Lower leg skin (tissue), 4 donors: ENCODE measurements at regions not wholly inside any gene's neighbourhood (a gene's known extent, or its start where the extent isn't known, plus 50 kb on each side); places are given as distances from the start of the nearest gene placed in this dataset.

Source experiments
- DNase-seq, 2 donors: peaks; one replicate each; pipeline ENCODE4 v3.0.0-alpha.2; 2019; ENCODE audit warnings: low spot score in 2 of 2
- H3K4me3 ChIP-seq: fragments of 200-600 bp; sonication (generic); 2 replicates; pipeline ENCODE4 v1.5.1; 2017; ENCODE audit warnings: mild to moderate bottlenecking, low read depth; ENCODE audit not compliant: poor library complexity, severe bottlenecking
- POLR2A ChIP-seq, 2 donors: fragments of 450-650 bp; IDR thresholded peaks; one replicate each; pipeline ENCODE4 v1.6.1; 2016 to 2017; ENCODE audit warnings: antibody characterized with exemption in 2 of 2, mild to moderate bottlenecking in 1 of 2, moderate library complexity in 1 of 2
- WGBS, 2 donors: methylation state at CpG; one replicate each; pipeline ENCODE4 v1.1.5; 2018; 5-methylcytosine and 5-hydroxymethylcytosine counted together
- intact Hi-C: fragments of 100-400 bp; cut with DNase I; formaldehyde crosslinking; loops from one replicate; pipeline ENCODE4 v1.15.0; 2023; ENCODE audit warnings: low total_unique reads
- TF ChIP-seq, protein P1 (sequence below), 3 donors: fragments of 450-650 bp; IDR thresholded peaks; one replicate each; pipeline ENCODE4 v1.5.1; 2016; ENCODE audit warnings: antibody characterized with exemption in 3 of 3, mild to moderate bottlenecking in 3 of 3, moderate library complexity in 2 of 3

DNA sequence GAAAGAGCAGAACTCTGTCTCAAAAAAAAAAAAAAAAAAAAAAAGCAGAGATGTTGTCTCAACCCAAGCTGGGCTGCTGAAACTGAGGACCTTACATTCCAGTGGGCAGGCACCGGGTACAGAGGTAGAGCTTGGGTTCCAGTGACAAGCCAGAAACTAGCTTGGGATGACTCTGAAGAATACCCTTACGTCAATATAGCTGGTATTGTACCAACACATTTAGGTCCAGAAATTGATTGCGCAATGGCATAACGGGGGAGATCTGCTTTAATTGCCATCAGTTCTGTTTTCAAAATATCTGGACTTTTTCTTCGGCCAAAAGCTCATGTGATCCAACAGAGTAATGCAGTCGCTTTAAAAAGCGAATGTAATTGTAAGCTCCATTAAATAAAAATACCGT lies 103.1 kb upstream of the UBL3 start:
- no peak overlapping the region for H3K4me3 ChIP-seq
- intact Hi-C loops, result no loop called here
- no peak for TF ChIP-seq POLR2A (IDR thresholded peaks at IDR 0.05)
- TF ChIP-seq, protein P1, sequence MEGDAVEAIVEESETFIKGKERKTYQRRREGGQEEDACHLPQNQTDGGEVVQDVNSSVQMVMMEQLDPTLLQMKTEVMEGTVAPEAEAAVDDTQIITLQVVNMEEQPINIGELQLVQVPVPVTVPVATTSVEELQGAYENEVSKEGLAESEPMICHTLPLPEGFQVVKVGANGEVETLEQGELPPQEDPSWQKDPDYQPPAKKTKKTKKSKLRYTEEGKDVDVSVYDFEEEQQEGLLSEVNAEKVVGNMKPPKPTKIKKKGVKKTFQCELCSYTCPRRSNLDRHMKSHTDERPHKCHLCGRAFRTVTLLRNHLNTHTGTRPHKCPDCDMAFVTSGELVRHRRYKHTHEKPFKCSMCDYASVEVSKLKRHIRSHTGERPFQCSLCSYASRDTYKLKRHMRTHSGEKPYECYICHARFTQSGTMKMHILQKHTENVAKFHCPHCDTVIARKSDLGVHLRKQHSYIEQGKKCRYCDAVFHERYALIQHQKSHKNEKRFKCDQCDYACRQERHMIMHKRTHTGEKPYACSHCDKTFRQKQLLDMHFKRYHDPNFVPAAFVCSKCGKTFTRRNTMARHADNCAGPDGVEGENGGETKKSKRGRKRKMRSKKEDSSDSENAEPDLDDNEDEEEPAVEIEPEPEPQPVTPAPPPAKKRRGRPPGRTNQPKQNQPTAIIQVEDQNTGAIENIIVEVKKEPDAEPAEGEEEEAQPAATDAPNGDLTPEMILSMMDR (IDR thresholded peaks at IDR 0.05), result no peak
- WGBS, 2 donors, result 62 to 74% methylated on average over 8 of the region's 8 CpGs
- no peak for DNase-seq

GRCh38 chr13:29952245-29952644 lies 101.8 kb upstream of the UBL3 start:
- H3K4me3 ChIP-seq, result no peak overlapping the region
- no peak for DNase-seq
- intact Hi-C loops, result no loop called here
- TF ChIP-seq, protein P1 (IDR thresholded peaks at IDR 0.05), result no peak
- TF ChIP-seq POLR2A (IDR thresholded peaks at IDR 0.05), result no peak
- WGBS, 2 donors, result 96 to 97% methylated on average over 4 of the region's 4 CpGs

DNA sequence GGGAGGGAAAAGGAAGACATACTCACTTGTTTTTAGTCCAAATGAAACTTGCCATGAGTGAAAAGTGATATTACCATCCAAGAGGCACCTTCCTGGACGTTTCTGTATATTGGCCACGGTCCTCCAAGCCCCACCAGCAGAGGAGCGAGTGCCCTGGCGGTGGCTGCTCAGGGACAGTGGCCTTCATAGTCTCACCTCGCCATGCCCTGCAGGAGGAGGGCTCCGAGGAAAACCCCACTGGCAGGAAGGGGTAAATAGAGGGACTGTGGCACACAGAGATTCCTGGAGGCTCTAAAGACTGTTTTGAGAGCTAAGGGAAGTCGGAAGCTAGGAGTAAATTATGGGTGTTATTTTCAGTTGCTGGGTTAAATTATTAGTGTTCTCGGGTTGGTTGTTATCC lies 98.4 kb upstream of the UBL3 start:
- intact Hi-C loops, result no loop called here
- TF ChIP-seq POLR2A (IDR thresholded peaks at IDR 0.05), result no peak
- TF ChIP-seq, protein P1 (IDR thresholded peaks at IDR 0.05), result no peak
- WGBS, 2 donors, result 78 to 84% methylated on average over 8 of the region's 8 CpGs
- no peak for DNase-seq
- H3K4me3 ChIP-seq, result no peak overlapping the region

- TF ChIP-seq POLR2A (IDR thresholded peaks at IDR 0.05), result no peak
- TF ChIP-seq, protein P1 (IDR thresholded peaks at IDR 0.05), result no peak
- intact Hi-C loops, result no loop called here
- 57 to 68% methylated on average over 7 of the region's 7 CpGs for WGBS, 2 donors
- DNase-seq, result no peak
- no peak overlapping the region for H3K4me3 ChIP-seq
Observed at GRCh38 chr13:29948244-29948643, 97.8 kb upstream of the UBL3 start.

- TF ChIP-seq, protein P1 (IDR thresholded peaks at IDR 0.05), result no peak
- no peak for TF ChIP-seq POLR2A (IDR thresholded peaks at IDR 0.05)
Observed at GRCh38 chr13:29947839-29948238, 97.4 kb upstream of the UBL3 start.

GRCh38 chr13:29946093-29946492 lies 95.7 kb upstream of the UBL3 start:
- intact Hi-C loops, result no loop called here
- TF ChIP-seq, protein P1 (IDR thresholded peaks at IDR 0.05), result no peak
- no peak for TF ChIP-seq POLR2A (IDR thresholded peaks at IDR 0.05)
- 84 to 85% methylated on average over 6 of the region's 6 CpGs for WGBS, 2 donors
- no peak for DNase-seq
- H3K4me3 ChIP-seq, result no peak overlapping the region

More at GRCh38 chr13:29947839-29948238, 97.4 kb upstream of the UBL3 start:
- H3K4me3 ChIP-seq, result no peak overlapping the region
- whole genome bisulfite sequencing, 2 donors, result 93% methylated on average over 11 of the region's 11 CpGs
- intact Hi-C loops, result no loop called here
- no peak for DNase-seq
